CD14-positive monocyte (primary cell): ENCODE measurements at regions not wholly inside any gene's neighbourhood (a gene's known extent, or its start where the extent isn't known, plus 50 kb on each side); places are given as distances from the start of the nearest gene placed in this dataset.

Experiments used
- DNase-seq, 3 donors: peaks; one replicate each; pipeline ENCODE4 v3.0.0-alpha.2; 2011 to 2022
- H2AFZ ChIP-seq: 2 replicates; pipeline ENCODE4 v1.6.0; 2012; ENCODE audit warnings: mild to moderate bottlenecking, low read depth, low read length, inconsistent platforms; ENCODE audit not compliant: insufficient read depth, poor library complexity, severe bottlenecking
- H3K27ac ChIP-seq, 2 donors: 1 replicate in 1 of 2; 2 replicates in 1 of 2; pipeline ENCODE4 v1.5.1; 2012 to 2013; ENCODE audit warnings: low read length in 2 of 2, control low read depth in 1 of 2, inconsistent platforms in 1 of 2, low read depth in 1 of 2, mild to moderate bottlenecking in 1 of 2
- H3K27me3 ChIP-seq, 2 donors: one replicate each; pipeline versions ENCODE4 v1.6.0 to v1.6.1; 2011 to 2013; ENCODE audit warnings: low read length in 2 of 2; ENCODE audit not compliant: control insufficient read depth in 2 of 2, insufficient read depth in 2 of 2
- H3K36me3 ChIP-seq, 2 donors: replicated peaks in 1 of 2; 1 replicate in 1 of 2; 2 replicates in 1 of 2; pipeline versions ENCODE4 v1.5.1 to v1.6.1; 2012 to 2013; ENCODE audit warnings: low read length in 2 of 2, control low read depth in 1 of 2, inconsistent platforms in 1 of 2, mild to moderate bottlenecking in 1 of 2; ENCODE audit not compliant: insufficient read depth in 2 of 2, control insufficient read depth in 1 of 2
- H3K4me1 ChIP-seq, 2 donors: 1 replicate in 1 of 2; 2 replicates in 1 of 2; pipeline versions ENCODE4 v1.5.1 to v1.6.1; 2012 to 2013; ENCODE audit warnings: low read length in 2 of 2, control low read depth in 1 of 2, inconsistent platforms in 1 of 2, mild to moderate bottlenecking in 1 of 2, moderate library complexity in 1 of 2; ENCODE audit not compliant: insufficient read depth in 2 of 2, control insufficient read depth in 1 of 2
- H3K4me2 ChIP-seq: replicated peaks from 2 replicates; pipeline ENCODE3; 2012; ENCODE audit warnings: low read length, moderate library complexity, mild to moderate bottlenecking; ENCODE audit not compliant: poor library complexity, severe bottlenecking; ENCODE audit errors: extremely low read depth
- H3K4me3 ChIP-seq, 3 experiments: fragments of 200-600 bp in 1 of 3; sonication (generic) in 1 of 3; replicated peaks in 1 of 3; 1 replicate in 2 of 3; 2 replicates in 1 of 3; pipeline ENCODE4 v1.5.1; 2011 to 2013; ENCODE audit warnings: low read length in 3 of 3, mild to moderate bottlenecking in 3 of 3, control low read depth in 2 of 3, low read depth in 2 of 3, inconsistent platforms in 1 of 3, moderate library complexity in 1 of 3
- H3K79me2 ChIP-seq: 2 replicates; pipeline ENCODE4 v1.6.0; 2012; ENCODE audit warnings: mild to moderate bottlenecking, control low read depth, inconsistent platforms, low read length, moderate library complexity; ENCODE audit not compliant: insufficient read depth
- H3K9ac ChIP-seq: 2 replicates; pipeline ENCODE4 v1.6.0; 2017; ENCODE audit warnings: low read length, mild to moderate bottlenecking; ENCODE audit not compliant: insufficient read depth, poor library complexity, severe bottlenecking
- H3K9me3 ChIP-seq, 2 donors: replicated peaks in 1 of 2; 1 replicate in 1 of 2; 2 replicates in 1 of 2; pipeline versions ENCODE4 v1.5.1 to v1.6.1; 2012 to 2013; ENCODE audit warnings: low read length in 2 of 2, control low read depth in 1 of 2; ENCODE audit not compliant: control insufficient read depth in 1 of 2, insufficient read depth in 1 of 2
- H4K20me1 ChIP-seq: 2 replicates; pipeline ENCODE4 v1.6.0; 2012; ENCODE audit warnings: mild to moderate bottlenecking, low read length, control low read depth, moderate library complexity; ENCODE audit not compliant: insufficient read depth
- H3K27ac Mint-ChIP-seq, 7 donors: one replicate each; pipeline ENCODE4 v1.8.0; 2020; ENCODE audit warnings: mild to moderate bottlenecking in 7 of 7, mixed read lengths in 7 of 7, moderate library complexity in 6 of 7, inconsistent platforms in 2 of 7
- H3K27me3 Mint-ChIP-seq, 3 donors: one replicate each; pipeline ENCODE4 v1.8.0; 2021 to 2022; ENCODE audit warnings: low read depth in 3 of 3, mild to moderate bottlenecking in 3 of 3, mixed read lengths in 3 of 3, moderate library complexity in 3 of 3, inconsistent platforms in 1 of 3
- H3K36me3 Mint-ChIP-seq, 2 donors: one replicate each; pipeline ENCODE4 v1.8.0; 2020; ENCODE audit warnings: mixed read lengths in 2 of 2, inconsistent platforms in 1 of 2, mild to moderate bottlenecking in 1 of 2
- H3K4me1 Mint-ChIP-seq: one replicate; pipeline ENCODE4 v1.8.0; 2020; ENCODE audit warnings: mild to moderate bottlenecking, mixed read lengths
- H3K4me3 Mint-ChIP-seq, 2 donors: one replicate each; pipeline ENCODE4 v1.8.0; 2020; ENCODE audit warnings: mild to moderate bottlenecking in 2 of 2, mixed read lengths in 2 of 2, moderate library complexity in 1 of 2
- H3K9me3 Mint-ChIP-seq, 7 donors: one replicate each; pipeline ENCODE4 v1.8.0; 2020 to 2022; ENCODE audit warnings: mixed read lengths in 7 of 7, mild to moderate bottlenecking in 6 of 7, moderate library complexity in 6 of 7, inconsistent platforms in 2 of 7
- CTCF ChIP-seq: fragments of 200-600 bp; IDR thresholded peaks from one replicate; pipeline ENCODE4 v1.8.0; 2022; ENCODE audit warnings: antibody characterized with exemption, mild to moderate bottlenecking
- WGBS: methylation state at CpG from one replicate; pipeline ENCODE4 v1.1.5; 2013; ENCODE audit warnings: missing lambda C conversion rate; ENCODE audit not compliant: insufficient coverage; 5-methylcytosine and 5-hydroxymethylcytosine counted together
- intact Hi-C, 2 donors: fragments of 100-400 bp; cut with micrococcal nuclease; formaldehyde crosslinking; loops; one replicate each; pipeline versions ENCODE4 v1.15.0 to v1.15.1; 2023

- TF ChIP-seq CTCF, result no peak
- Mint-ChIP-seq H3K4me3 (no peak overlapping the region), H3K27ac (no peak overlapping the region), H3K9me3 (peaks cover 0 to under 1% (median 0%) of the 10 kb centered on the region in 7 donors), H3K4me1 (peaks cover 8% of the 10 kb centered on the region), H3K27me3 (peaks cover under 1 to 5% (median 2%) of the 10 kb centered on the region in 3 donors), H3K36me3 (no peaks in the 10 kb centered on the region)
- Histone ChIP-seq H2AFZ (no peak overlapping the region), H3K27me3 (no peaks in the 10 kb centered on the region), H4K20me1 (no peaks in the 10 kb centered on the region), H3K9ac (no peak overlapping the region), H3K9me3 (no peaks in the 10 kb centered on the region), H3K79me2 (no peaks in the 10 kb centered on the region), H3K4me3 (no peak overlapping the region), H3K4me2 (no peak overlapping the region), H3K4me1 (peaks cover 0 to 3% of the 10 kb centered on the region in 2 donors), H3K36me3 (no peaks in the 10 kb centered on the region), H3K27ac (no peak overlapping the region)
- 96% methylated on average over 3 of the region's 4 CpGs for WGBS
- intact Hi-C loops, result no loop called here
- no peak for DNase-seq
Measured at GRCh38 chr14:65242732-65243134, 140.4 kb upstream of the MAX start.

GRCh38 chr14:65243766-65244442 is 141.6 kb upstream of the MAX start:
- Histone ChIP-seq H3K79me2 (no peaks in the 10 kb centered on the region), H3K27ac (no peak overlapping the region), H3K9ac (no peak overlapping the region), H4K20me1 (no peaks in the 10 kb centered on the region), H3K27me3 (no peaks in the 10 kb centered on the region), H3K9me3 (no peaks in the 10 kb centered on the region), H3K36me3 (no peaks in the 10 kb centered on the region), H2AFZ (peak overlapping the region; percentile 63), H3K4me1 (peaks cover 0 to 3% of the 10 kb centered on the region in 2 donors), H3K4me3 (no peak overlapping the region), H3K4me2 (no peak overlapping the region)
- intact Hi-C loops, result no loop called here
- Mint-ChIP-seq H3K9me3 (peaks cover 0 to 3% (median 0%) of the 10 kb centered on the region in 7 donors), H3K4me1 (peaks cover 5% of the 10 kb centered on the region), H3K27me3 (peaks cover 0 to 5% (median 4%) of the 10 kb centered on the region in 3 donors), H3K27ac (no peak overlapping the region), H3K4me3 (no peak overlapping the region), H3K36me3 (no peaks in the 10 kb centered on the region)
- DNase-seq, result peak in 2 of 3 donors; percentile 5 to 30
- TF ChIP-seq CTCF, result no peak
- WGBS, result 40% methylated on average over 4 of the region's 7 CpGs
